ENCODE measurements at regions not wholly inside any gene's neighbourhood (a gene's known extent, or its start where the extent isn't known, plus 50 kb on each side); places are given as distances from the start of the nearest gene placed in this dataset.

DNA sequence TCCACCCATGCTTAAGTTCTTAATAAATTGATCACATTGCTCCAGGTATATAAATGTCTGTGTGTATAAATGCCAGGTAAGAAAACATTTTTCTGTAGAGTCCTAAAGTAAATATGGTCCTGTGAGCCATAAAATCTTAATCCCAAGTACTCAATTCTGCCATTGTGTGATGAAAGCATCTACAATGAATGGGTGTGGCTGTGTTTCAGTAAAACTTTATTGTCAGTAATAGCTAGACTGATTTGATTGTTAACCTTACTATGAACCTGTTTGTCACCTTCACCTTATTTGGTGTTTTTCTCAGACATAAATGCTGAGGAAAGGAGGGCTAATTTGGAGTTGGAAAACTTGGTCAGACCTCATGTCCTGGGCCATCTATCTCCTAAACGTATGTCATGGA, 683.5 kb upstream of the GRM7 start:
- no peak for DNase-seq (ENCODE audit: low read depth)

- DNase-seq (ENCODE audit: low read depth), result no peak
These were observed 681.2 kb upstream of the GRM7 start for GRCh38 chr3:6179761-6180160.

DNA sequence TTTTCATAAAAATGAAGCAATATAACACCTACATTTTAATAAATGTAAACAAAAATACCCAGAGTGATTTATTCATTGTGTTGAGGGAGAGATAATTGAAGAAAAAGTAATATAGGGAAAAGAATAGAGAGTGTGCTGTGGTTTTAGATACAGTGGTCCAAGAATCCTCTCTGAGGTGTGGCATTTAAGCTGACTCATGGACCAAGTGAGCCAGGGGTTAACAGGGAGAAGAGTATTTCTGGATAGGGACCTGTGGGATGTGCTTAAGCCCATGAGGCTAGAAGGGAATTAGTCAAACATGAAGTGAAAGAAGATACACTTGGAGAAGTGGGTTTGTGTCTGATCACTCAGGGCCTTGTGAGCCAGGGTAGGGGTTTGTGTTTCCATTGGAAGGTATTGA, 680.7 kb upstream of the GRM7 start:
- DNase-seq (ENCODE audit: low read depth), result no peak

DNA sequence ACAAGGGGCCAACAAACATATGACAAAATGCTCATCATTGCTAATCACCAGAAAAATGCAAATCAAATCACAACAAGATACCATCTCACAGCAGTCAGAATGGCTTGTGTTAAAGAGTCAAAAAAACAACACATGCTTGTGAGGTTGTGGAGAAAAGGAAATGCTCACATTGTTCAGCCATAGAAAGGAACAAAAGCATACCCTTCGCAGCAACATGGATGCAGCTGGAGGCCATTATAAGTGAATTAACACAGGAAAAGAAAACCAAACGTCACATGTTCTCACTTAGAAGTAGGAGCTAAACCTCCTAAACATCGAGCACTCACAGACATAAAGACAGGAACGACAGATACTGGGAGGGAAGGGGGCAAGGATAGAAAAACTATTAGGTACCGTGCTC, 678.4 kb upstream of the GRM7 start:
- DNase-seq (ENCODE audit: low read depth), result no peak

DNA sequence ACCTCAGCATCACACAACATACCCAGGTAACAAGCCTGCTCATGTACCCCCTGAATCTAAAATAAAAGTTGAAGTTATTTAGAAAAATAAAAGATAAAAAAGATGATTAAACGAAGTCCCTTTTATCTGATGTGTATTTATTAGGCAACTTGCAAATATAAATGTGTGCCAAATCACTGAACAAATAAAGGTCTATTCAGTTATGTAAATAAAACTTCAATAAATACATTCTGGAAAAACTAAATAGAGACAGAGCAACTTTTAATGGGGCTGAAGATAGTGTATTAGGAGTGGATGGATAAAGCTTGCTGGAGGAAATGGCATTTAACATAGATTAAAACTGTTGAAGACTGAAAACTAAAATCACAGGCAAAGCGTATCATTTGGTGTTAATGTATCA, 678.0 kb upstream of the GRM7 start:
- DNase-seq (ENCODE audit: low read depth), result no peak

DNA sequence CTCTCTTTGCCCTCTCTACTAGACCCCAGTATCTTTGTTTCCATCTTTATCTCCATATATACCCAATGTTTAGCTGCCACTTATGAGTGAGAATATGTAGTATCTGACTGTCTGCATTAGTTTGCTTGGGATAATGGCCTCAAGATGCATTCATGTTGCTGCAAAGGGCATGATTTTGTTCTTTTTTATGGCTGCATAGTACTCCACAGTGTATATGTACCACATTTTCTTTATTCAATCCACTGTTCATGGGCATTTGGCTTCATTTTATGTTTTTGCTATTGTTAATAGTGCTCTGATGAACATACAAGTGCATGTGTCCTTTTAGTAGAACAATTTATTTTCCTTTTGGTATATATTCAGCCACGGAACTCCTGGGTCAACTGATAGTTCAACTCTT, 671.5 kb upstream of the GRM7 start:
- no peak for DNase-seq (ENCODE audit: low read depth)

GRCh38 chr3:6204891-6205290, 656.0 kb upstream of the GRM7 start:
- no peak for DNase-seq (ENCODE audit: low read depth)

- DNase-seq (ENCODE audit: low read depth), result no peak
These were observed 644.5 kb upstream of the GRM7 start for GRCh38 chr3:6216135-6217026.

- no peak for DNase-seq (ENCODE audit: low read depth)
These were observed 640.5 kb upstream of the GRM7 start for GRCh38 chr3:6220447-6220846.

- no peak for DNase-seq (ENCODE audit: low read depth)
These were observed 638.8 kb upstream of the GRM7 start for GRCh38 chr3:6222069-6222468.

DNA sequence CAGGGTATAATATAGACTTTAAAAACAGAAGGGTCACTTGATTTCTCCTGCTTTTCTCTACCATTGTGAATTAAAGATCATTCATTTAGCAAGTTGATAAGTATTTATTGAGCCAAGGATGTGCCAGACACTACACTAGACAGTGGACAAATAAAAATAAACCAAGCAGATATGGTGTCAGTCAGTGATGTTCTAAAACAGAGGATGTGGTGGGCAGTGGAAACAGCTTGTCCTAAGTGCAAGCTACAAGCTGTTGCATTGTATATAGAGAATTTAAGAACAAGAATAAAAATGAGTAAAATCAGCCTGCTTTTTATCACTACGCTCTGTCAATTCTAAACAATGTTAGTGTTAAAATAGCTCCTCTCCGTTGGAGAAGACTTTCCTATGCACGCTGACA, 637.3 kb upstream of the GRM7 start:
- DNase-seq (ENCODE audit: low read depth), result no peak

DNA sequence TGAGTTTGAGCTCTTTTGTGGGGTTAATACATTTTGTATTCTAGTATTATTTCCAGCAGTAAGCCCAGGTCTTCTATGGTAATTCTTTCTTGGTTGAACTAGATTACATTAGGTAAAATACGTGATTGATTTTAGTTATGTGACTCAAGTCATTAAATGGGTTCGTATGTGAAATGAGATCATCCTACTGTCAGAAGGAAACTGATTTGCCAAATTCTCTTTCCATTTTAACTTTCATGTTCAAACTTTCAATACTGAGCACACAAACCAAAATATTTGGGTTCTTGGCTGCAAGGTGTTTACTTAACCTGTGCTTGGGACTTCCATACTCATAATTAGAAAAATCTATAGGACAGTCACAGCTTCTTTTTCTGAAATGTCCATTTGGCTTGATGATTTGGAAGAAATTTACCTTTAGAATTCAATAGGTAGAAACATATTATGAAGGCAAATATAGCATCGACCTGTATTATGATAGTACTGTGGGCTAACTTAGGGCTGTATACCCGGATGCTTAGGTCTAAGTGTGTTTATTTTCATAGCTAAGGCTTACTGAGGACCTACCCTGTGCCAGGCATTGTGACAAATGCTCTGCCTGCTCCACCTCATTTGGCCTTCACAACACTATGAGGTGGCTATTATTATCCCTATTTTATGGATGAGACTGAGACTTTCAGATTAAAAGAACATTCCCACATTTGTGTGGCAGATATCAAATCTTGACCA, 631.8 kb upstream of the GRM7 start:
- no peak for DNase-seq (ENCODE audit: low read depth)

- DNase-seq (ENCODE audit: low read depth), result no peak
These were observed 631.0 kb upstream of the GRM7 start for GRCh38 chr3:6229778-6230410.

GRCh38 chr3:6242104-6242503, 618.8 kb upstream of the GRM7 start:
- DNase-seq (ENCODE audit: low read depth), result no peak

GRCh38 chr3:6248528-6248927, 612.4 kb upstream of the GRM7 start:
- no peak for DNase-seq (ENCODE audit: low read depth)

DNA sequence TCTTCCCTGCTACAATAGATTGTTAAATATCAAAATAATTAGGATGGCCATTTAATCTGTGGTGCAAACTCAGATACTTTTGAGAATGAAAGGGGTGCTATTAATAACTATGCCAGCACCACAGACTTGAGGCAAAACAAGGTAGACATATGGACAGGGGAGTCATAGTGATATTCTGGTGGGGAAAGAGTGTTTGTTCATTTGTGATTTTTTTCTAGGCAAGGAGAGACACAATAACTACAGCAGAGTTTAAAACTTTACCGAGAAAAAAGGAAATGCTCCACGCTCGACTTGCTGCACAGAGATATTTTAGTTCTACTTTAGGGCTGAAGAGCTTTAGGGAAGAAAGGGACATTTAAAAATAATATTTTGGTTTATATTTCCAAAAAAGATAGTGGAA, 611.2 kb upstream of the GRM7 start:
- no peak for DNase-seq (ENCODE audit: low read depth)

DNA sequence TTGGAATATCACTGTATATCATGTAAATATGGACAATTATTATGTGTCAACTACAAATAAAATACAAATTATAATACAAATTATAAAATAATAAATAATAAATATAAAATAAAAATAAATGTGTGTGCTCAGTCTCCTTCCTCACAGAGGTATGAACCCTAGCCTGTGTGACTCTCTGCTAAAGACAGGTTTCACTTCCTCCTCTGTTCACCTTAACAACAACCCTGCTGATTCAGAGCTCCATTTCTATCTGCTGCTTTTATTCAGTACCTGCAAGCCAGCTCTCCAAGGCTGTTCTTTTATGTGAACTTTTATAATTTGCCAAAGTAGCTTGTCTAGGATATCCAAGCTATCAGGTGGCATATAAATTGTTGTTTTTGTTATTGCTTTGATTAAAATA, 610.7 kb upstream of the GRM7 start:
- DNase-seq (ENCODE audit: low read depth), result no peak

DNA sequence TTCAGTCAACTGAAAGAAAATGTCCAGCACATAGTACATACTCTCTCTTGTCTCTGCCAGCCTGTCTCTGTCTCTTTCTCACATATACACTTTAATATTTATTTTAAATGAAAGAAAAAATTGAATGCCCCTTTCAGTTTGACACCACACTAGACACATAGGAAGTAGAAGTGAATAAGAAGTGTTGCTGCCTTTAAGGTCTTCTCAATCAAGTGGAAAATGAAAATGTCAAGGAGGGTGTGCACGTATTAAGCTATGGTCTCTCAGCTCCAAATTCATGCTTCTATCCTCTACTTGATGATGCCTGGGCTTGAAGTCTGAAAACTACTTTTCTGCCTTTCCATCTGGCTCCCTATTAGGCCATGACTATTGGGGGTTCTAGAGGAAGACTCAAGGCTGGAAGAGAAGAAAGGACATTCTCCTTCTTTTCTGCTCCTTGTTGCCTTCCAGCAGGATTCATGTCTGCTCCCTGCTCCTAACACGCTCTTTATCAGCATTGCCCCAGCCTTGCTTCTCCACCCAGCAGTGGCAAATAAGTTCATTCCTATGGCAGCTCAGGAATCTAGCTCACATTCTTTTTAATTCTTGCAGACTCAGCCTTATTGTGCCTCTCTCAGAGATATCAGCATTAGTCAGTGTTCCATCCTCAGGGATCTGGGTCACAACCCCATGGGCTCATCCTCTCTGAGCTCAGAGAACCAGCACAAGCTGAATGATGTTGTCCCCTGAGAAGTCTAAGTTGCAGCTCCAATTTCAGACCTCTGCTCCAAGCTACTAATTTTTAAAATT, 609.1 kb upstream of the GRM7 start:
- DNase-seq (ENCODE audit: low read depth), result no peak

GRCh38 chr3:6254490-6254889, 606.4 kb upstream of the GRM7 start:
- DNase-seq (ENCODE audit: low read depth), result no peak

DNA sequence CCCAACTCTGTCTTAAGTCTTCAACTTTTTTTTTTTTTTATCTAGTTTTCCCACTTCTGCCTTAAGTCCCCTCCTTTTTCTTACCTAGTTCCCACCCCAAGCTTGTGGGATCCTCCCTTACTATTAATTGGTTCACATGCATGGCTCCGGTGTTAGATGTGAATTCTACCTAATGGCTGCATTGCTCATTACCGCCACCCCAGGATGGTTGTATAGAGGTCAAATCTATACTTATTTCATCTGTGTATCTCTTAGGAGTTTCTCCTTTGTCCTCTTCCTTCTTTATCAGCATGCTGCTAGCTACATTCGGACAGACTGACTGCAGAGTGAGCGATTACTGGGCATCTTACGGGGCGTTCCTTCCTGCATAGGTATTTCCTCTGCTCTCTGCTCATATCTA, 605.7 kb upstream of the GRM7 start:
- DNase-seq (ENCODE audit: low read depth), result no peak

- no peak for DNase-seq (ENCODE audit: low read depth)
These were observed 600.2 kb upstream of the GRM7 start for GRCh38 chr3:6260551-6261191.

DNA sequence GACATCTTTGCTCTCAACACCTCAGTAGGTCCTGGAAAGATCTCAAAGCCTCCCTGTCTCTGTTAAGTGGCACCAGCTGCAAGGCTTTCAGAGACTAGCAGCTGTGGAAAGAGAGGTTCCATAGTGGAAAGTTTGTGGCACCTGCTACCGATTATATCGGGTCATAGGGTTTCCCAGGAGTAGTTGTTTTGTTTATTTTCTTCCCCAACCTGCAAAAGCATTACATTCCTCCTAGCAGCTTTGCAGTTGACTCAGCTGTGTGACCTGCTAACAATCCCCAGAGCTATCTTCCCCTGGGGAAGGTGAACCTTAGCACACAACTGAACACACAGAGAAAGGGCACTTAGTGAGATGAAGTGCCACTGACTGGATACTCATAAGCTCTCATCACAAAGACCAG, 598.9 kb upstream of the GRM7 start:
- no peak for DNase-seq (ENCODE audit: low read depth)

Measured in forelimb muscle (tissue), 1 donor.